ENCODE measurements at regions not wholly inside any gene's neighbourhood (a gene's known extent, or its start where the extent isn't known, plus 50 kb on each side); places are given as distances from the start of the nearest gene placed in this dataset.

DNA sequence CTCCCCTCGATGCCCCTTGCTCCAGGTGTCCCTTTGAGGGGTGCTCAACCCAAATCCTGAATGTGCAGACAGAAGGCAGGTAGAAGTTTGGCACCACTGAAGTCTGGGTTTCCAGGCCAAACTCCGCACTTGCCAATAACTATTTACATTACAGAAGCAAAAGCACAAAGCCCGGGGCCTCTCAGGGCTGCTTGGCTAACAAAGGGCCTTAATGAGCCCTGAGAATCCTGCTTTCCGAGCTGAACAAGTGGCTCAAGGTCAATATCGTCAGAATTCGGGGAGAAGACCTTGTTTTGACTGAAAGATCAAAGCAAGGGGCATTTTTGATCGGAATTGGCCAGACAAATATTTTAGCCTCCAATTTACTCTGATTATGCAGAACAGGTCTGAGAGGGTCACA is 189.9 kb downstream of the HERPUD2 start:
- no peak for TF ChIP-seq POLR2AphosphoS5 (IDR thresholded peaks at IDR 0.05)
- TF ChIP-seq, protein P1, sequence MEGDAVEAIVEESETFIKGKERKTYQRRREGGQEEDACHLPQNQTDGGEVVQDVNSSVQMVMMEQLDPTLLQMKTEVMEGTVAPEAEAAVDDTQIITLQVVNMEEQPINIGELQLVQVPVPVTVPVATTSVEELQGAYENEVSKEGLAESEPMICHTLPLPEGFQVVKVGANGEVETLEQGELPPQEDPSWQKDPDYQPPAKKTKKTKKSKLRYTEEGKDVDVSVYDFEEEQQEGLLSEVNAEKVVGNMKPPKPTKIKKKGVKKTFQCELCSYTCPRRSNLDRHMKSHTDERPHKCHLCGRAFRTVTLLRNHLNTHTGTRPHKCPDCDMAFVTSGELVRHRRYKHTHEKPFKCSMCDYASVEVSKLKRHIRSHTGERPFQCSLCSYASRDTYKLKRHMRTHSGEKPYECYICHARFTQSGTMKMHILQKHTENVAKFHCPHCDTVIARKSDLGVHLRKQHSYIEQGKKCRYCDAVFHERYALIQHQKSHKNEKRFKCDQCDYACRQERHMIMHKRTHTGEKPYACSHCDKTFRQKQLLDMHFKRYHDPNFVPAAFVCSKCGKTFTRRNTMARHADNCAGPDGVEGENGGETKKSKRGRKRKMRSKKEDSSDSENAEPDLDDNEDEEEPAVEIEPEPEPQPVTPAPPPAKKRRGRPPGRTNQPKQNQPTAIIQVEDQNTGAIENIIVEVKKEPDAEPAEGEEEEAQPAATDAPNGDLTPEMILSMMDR (IDR thresholded peaks at IDR 0.05), result no peak

Data from transverse colon (tissue), 4 donors.